Mucosa of rectum (tissue), 2 donors: ENCODE measurements at regions not wholly inside any gene's neighbourhood (a gene's known extent, or its start where the extent isn't known, plus 50 kb on each side); places are given as distances from the start of the nearest gene placed in this dataset.

Experiments
- H3K27ac ChIP-seq, 2 donors: one replicate each; pipeline ENCODE4 v1.7.0; 2013; ENCODE audit warnings: inconsistent platforms in 2 of 2, low read depth in 2 of 2, low read length in 2 of 2
- H3K27me3 ChIP-seq, 2 donors: one replicate each; pipeline ENCODE4 v1.7.0; 2013; ENCODE audit warnings: low read length in 2 of 2; ENCODE audit not compliant: control insufficient read depth in 2 of 2, insufficient read depth in 2 of 2
- H3K36me3 ChIP-seq, 2 donors: one replicate each; pipeline ENCODE4 v1.7.0; 2013; ENCODE audit warnings: low read length in 2 of 2; ENCODE audit not compliant: control insufficient read depth in 2 of 2, insufficient read depth in 2 of 2
- H3K4me1 ChIP-seq, 2 donors: one replicate each; pipeline ENCODE4 v1.7.0; 2013; ENCODE audit warnings: low read length in 2 of 2, mild to moderate bottlenecking in 1 of 2; ENCODE audit not compliant: control insufficient read depth in 2 of 2, insufficient read depth in 2 of 2
- H3K4me3 ChIP-seq, 2 donors: one replicate each; pipeline ENCODE4 v1.7.0; 2013; ENCODE audit warnings: low read length in 2 of 2
- H3K9ac ChIP-seq, 2 donors: one replicate each; pipeline ENCODE4 v1.7.0; 2013; ENCODE audit warnings: low read length in 2 of 2, low read depth in 1 of 2, mild to moderate bottlenecking in 1 of 2
- H3K9me3 ChIP-seq, 2 donors: one replicate each; pipeline ENCODE4 v1.7.0; 2013; ENCODE audit warnings: low read length in 2 of 2; ENCODE audit not compliant: control insufficient read depth in 2 of 2
- donor health status: healthy.
- donor health status: Normal muscosa, but diverticular disease.

- Histone ChIP-seq H3K9me3 (no peaks in the 10 kb centered on the region), H3K4me3 (no peak overlapping the region), H3K36me3 (no peaks in the 10 kb centered on the region), H3K9ac (no peak overlapping the region), H3K4me1 (no peaks in the 10 kb centered on the region), H3K27me3 (no peaks in the 10 kb centered on the region), H3K27ac (no peak overlapping the region)
Observed at GRCh38 chr1:168368131-168368530, 87.5 kb downstream of the TBX19 start.

- no peaks in the 10 kb centered on the region for H3K9me3 ChIP-seq
- no peak overlapping the region for H3K27ac ChIP-seq
- no peak overlapping the region for H3K9ac ChIP-seq
- H3K4me1 ChIP-seq: no peaks in the 10 kb centered on the region
- no peaks in the 10 kb centered on the region for H3K36me3 ChIP-seq
- peaks cover 0 to 3% of the 10 kb centered on the region in 2 donors for H3K27me3 ChIP-seq
- no peak overlapping the region for H3K4me3 ChIP-seq
Observed at GRCh38 chr1:168365719-168366479, 85.2 kb downstream of the TBX19 start.
